Right renal cortex interstitium (tissue), 3 donors: ENCODE measurements at regions not wholly inside any gene's neighbourhood (a gene's known extent, or its start where the extent isn't known, plus 50 kb on each side); places are given as distances from the start of the nearest gene placed in this dataset.
A peak's percentile ranks its signal among the peaks of the same experiment; 100 is the strongest.
"Not testable (repeated sequence)": the region's sequence is repeated elsewhere in the genome, so short reads cannot be mapped to it uniquely, and the experiment has no call there.

Experiments used
- DNase-seq, 3 donors: peaks; one replicate each; pipeline ENCODE4 v3.0.0-alpha.2; 2013; ENCODE audit warnings: low read depth in 3 of 3, low spot score in 2 of 3

DNA sequence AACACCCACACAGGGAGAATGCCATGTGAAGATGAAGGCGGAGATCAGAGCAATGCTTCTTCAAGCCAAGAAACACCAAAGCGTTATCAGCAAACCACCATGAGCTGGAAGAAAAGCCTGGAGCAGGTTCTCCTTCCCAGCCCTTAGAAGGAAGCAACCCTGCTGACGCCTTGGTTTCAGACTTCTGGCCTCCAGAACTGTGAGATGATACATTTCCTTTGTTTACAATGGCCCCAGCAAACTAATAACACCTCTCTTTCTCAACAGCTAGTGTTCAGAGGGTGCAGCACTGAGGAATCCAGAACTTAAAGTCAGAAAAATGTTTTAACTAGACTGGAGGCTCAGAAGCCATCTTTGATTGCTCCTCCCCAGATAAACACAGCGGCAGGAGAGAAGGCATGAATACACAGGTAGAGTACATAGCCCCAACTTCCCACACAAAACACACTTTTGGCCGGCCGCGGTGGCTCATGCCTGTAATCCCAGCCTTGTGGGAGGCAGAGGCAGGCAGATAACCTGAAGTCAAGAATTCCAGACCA, 132.4 kb upstream of the LPP start:
- DNase-seq: no peak

DNA sequence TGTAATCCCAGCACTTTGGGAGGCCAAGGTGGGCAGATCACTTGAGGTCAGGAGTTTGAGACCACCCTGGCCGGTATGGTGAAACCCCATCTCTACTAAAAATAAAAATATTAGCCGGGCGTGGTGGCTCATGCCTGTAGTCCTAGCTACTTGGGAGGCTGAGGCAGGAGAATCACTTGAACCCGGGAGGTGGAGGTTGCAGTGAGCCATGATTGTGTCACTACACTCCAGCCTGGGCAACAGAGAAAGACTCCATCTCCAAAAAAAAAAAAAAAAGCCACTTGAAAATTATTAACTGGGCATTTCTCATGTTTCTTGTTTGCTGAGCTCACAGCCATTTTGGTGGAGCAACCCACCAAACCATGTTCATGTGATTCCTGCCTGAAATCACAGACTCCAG, 131.1 kb upstream of the LPP start:
- not testable (repeated sequence) for DNase-seq

DNA sequence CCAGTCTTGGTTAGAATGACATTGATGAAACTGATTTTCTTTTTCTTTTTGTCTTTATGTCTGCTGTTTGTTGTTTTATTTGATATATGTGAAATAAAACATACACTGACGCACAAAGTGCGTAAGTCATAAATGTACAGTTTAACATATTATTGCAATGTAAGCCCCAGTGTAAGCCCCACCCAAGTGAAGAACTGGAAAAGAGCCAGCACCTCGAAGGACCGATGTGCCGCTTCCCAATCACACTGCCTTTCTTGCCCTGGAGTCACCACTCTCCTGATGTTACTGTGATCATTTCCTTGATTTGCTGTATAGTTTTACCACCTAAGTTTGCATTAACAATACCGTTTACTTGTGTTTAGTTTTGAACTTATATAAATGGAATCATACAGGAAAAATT, 128.4 kb upstream of the LPP start:
- DNase-seq: no peak

DNA sequence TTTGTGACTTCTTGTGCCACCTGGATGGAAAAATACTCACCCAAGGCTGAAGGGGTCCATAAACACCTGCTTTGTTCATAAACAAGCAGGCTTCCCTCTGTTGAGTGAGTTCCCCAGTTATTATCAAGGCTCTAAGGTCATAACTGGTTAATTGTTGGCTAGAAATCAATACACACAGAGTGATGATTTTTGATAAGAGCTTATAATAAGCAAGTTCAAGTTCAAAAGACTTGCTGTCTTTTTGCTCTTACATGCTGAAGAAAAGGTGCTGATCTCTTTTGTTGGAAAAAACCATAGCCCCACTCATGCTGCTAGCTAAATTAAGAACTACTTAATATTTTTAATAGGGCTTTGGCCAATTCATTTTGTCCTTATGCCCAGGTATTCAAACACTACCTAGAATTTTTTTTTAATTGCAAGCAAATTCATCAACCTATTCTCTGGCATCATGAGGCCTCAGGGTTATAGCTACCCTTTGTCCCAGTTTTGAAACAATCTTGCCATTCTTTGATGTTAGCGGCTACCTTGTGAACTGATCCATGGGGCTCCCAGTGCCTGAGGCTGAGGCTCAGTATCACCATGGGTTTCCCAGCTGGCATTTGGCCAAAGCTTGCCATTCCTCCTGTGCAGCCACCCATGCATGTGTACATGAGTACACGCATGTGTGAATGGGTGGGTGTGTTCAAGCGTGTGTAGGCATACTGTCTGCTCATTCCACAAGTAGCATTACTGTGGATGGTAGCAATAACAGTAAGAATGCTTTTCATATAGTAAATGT, 127.6 kb upstream of the LPP start:
- DNase-seq: peak; percentile 72 to 89 (median 77)

DNA sequence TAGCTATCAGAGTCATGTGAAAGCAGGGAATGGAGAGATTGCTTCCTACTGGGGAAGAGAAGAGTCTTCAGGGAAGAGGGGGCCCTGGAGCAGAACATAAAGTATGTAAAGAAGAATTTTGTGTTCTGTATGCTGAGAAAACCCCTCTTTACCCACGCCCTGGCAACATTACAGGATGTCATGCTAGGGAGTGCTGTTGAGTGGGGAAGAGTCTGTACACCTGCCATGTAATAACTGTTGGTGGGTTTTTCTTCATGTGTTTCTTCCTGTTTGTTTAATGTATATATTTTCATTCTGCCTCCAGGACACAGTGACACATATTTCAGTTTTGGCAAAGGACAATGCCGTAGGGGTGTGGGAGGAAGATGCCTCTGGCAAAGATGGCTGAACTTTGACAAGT, 122.8 kb upstream of the LPP start:
- DNase-seq: no peak

DNA sequence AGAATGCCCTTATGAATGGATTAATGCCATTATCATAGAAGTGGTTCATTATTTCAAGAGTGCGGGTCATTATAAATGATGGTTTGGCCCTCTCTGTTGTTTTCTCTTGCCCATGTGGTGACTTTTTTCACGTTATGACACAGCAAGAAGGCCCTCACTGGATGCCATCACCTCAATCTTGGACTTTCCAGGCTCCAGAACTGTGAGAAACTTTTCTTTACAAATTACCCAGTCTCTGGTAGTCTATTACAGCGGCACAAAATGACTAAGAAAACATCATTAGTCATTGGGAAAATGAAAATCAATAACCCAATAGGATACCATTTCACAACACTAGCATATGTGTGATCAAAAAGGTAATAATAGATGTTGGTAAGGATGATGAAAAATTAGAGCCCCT, 119.0 kb upstream of the LPP start:
- DNase-seq: no peak

DNA sequence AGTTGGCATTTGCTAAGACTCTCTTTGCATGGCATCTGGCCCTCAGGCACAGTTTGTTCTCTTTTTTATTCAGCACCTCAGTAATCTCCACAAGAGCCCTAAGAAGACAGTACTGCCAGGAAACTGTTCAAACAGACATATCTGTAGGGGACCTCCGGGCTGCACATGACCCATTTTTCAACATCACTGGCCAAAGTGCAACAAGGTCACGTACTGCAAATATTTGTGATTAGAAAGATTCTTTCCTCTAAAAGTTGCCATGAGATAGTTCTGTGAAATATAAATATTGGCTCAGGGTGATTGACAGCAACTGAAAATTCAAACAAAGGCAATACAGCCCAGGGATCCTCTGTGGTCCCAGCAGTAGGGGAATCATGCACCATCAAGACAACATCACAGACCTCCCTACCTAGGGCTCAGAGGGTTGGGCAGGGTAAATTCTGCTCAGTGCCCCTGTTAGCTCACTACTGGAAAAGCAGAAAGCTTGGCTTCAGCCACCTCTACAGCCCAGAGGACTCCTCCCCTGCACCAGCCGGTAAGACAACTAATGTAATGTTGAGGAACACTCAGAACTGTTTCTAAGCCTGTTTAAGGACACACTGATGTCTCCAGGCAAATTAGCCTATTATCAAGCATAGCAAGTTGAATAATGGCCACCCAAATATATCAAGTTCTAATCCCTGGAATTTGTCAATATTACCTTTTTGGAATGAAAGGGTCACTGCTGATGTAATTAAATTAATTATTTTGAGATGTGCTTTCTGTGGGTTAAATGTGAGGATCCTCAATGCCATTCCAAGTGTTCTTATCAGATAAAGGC, 117.4 kb upstream of the LPP start:
- DNase-seq: no peak

DNA sequence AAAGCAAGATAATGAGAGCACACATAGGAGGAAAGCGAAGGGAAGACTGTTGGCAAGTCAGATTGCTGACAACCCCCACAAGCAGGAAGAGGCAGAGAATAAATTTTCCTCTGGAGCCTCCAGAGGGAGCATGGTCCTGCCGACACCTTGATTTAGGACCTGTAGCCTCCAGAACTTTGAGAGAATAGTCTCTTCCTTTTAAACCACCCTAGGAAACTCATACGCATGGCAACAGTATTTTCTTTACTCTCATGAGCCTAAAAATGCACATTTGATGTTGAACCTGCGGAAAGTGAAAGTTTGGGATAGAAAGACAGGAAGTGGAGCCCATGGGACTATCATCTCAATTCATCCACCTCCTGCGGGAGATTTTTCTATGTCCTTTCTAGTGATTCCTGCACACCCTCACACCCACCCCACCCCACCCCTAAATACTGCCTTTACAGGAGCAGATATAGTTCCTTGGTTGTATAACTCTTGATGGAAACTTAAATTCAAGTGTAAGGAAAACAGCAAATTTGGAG, 116.7 kb upstream of the LPP start:
- DNase-seq: peak in 1 of 3 donors; percentile 30

DNA sequence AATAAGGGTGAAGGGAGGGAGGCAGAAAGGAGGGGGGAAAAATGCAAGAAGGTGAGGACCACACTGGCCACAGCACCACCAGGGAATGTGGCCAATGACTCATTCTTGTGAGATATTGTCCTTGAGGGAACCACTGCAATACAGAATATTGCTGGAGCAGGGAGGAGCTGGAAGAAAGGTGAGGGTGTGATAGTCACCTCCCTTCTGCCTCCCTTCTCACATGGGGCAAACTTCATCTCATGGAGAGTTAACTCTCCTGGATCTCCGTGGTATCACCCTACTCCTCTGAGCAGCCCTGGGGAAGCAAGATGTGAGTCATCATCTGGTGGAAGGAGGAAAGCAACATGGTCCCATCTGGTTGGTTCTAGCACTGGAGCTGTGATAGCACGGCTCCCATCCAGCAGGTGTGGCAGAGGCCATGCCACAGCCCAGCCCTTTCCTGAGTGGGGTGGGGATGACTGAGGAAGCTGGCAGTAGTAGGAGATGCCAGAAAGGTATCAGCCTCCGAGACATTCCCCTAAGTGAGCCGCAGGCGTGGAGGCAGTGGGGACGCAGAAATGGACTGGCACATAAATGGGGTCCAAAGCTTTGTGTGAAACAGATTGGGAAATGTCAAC, 115.9 kb upstream of the LPP start:
- no peak for DNase-seq

DNA sequence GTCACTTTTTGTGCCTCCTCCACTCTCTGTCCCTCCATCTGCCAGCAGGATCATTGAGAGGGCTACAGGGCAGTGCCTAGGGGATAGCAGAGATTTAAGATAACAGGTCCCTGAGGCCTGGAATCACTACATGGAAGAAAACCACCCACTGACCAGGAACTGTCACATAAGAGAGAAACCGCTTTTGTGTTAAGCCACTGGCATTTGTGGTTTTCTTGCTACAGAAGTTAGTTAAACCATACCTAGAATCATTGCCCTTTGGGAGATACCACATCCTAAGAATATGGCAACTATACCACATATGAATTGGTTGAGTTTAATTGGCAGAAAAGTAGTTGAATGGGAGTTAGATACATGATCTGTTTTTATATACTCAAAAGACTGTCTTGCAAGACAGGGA, 112.8 kb upstream of the LPP start:
- no peak for DNase-seq

DNA sequence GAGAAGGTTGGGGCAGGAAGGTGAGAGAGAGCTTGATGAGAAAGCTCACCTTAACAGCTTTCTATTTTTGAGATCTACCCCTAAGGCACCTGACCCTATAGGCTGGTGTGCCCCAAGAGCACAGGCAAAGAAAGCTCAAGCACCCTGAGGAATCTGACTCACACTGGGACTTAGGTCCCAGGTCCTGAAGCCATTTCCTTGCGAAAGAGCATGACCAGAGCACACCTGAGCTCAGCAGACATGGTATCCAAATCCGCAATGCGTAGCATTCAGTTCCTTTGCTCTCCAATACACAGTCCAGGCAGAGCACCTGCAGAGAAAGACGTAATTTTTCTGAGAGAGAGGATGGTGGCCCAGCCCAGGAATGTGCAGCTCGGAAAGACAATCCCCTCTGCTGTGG, 112.1 kb upstream of the LPP start:
- no peak for DNase-seq

GRCh38 chr3:188042466-188042865, 111.5 kb upstream of the LPP start:
- DNase-seq: no peak

DNA sequence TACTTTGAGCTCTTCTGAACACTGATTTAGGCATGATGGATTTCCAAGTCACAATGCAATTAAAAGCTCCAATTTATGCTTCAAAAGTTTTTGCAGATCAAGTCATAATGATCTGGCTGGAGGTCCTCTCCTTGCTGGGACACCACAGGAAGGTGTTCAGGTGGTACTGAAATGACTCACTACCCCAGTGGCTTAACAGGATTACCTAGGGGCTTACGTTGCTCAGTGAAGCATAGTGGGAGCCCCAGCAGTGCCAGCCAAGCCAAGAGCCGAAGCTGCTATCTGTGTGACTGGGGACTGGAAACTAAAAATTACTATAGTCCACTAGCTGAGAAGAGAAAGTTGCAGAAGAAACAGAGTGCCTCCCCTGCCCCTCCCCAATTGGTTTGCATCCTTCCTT, 110.1 kb upstream of the LPP start:
- no peak for DNase-seq

DNA sequence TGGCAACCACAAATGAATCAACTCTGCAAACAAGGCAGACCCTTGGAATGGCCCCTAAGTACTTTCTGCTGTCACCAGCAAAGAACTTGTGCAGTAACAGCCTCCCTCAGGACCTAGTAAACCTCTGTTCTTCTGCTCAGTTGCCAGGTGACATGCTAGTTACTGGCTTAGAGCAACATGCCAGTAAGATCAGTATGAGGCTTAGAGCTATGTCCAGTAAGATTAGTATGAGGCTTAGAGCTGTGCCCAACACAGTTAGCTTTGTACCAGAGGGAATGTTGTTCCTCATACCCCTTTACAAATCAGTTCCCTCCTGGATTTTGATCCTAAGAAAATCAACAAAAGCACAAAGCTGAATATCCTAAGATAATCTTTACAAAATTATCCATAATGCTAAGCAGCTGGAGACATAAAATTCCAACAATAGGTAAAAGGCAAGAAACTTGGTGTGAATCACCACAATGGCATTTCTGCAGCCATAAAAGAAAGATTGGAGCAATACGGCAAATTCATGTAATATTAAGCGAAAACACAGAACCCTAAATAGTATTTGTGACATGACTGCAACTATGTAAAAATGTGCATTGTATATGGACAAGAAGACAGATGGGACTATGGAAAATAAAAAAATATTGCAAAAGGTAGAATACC, 107.3 kb upstream of the LPP start:
- no peak for DNase-seq

GRCh38 chr3:188047536-188047935, 106.4 kb upstream of the LPP start:
- DNase-seq: no peak

- no peak for DNase-seq
Observed at GRCh38 chr3:188049606-188050530, 104.1 kb upstream of the LPP start.

GRCh38 chr3:188051801-188052168, 102.2 kb upstream of the LPP start:
- peak; percentile 25 to 56 (median 43) for DNase-seq

DNA sequence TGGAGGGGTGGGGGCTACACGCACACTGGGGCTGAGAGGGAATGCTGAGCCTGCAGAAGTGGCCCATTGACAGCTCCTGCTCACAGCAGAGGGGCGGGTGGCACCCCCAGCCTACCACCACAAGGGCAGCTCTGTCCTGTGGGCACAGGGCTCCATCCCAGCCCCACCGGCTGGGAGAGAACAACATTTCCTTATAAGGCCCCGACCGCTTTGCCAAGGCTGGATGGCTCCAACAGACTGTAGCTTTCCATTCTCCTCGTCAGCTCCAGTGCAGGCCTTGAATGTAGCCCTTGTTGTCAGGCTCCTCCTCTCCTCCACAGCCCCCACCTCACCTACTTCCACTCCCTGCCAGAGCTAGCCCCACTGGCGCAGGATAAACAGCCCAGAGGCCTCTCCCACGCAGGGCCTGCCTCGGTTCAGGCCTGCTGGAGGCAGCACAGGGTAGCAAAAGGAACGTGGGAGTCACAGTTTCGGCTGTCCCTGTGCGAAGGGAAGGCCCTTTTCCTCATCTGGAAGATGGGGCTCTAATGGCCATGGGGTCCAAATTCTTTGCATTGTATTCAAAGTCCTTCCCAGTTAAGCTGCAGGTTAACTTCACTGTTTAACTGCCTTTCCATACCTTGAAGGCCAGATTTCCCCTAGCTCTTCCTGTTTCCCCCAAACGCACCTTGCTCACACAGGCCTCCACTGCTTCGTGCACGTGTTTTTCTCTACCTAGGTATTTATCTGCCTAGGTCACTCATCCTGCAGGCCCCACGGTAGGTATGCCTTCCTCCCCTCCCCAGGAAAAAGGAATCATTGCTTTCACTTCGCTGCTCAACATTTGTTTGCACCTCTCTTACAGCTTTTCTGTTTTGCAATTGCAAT, 101.6 kb upstream of the LPP start:
- DNase-seq: peak; percentile 56 to 69 (median 65)

- DNase-seq: no peak
Observed at GRCh38 chr3:188053036-188053340, 101.0 kb upstream of the LPP start.
